Skeletal muscle satellite cell (primary cell): ENCODE measurements at regions not wholly inside any gene's neighbourhood (a gene's known extent, or its start where the extent isn't known, plus 50 kb on each side); places are given as distances from the start of the nearest gene placed in this dataset. TPM values are rescaled to one million over a fixed set of nuclear protein-coding genes. Genes with fewer than 3 reads are reported as not detected.

Experiments used
- H3K27me3 ChIP-seq: 2 replicates; pipeline ENCODE4 v1.7.0; 2013; ENCODE audit warnings: low read length; ENCODE audit not compliant: control insufficient read depth, insufficient read depth
- H3K36me3 ChIP-seq: 2 replicates; pipeline ENCODE4 v1.7.0; 2013; ENCODE audit warnings: mild to moderate bottlenecking, control low read depth, low read length; ENCODE audit not compliant: insufficient read depth
- H3K4me1 ChIP-seq: 2 replicates; pipeline ENCODE4 v1.7.0; 2013; ENCODE audit warnings: low read length; ENCODE audit not compliant: control insufficient read depth, insufficient read depth
- H3K4me2 ChIP-seq: 2 replicates; pipeline ENCODE4 v1.7.0; 2013; ENCODE audit warnings: mild to moderate bottlenecking, low read length
- H3K4me3 ChIP-seq: 2 replicates; pipeline ENCODE4 v1.7.0; 2013; ENCODE audit warnings: low read length
- H3K9ac ChIP-seq: 2 replicates; pipeline ENCODE4 v1.7.0; 2013; ENCODE audit warnings: mild to moderate bottlenecking, low read depth, low read length, moderate library complexity
- H3K9me3 ChIP-seq: replicated peaks from 2 replicates; pipeline ENCODE4 v1.7.0; 2013; ENCODE audit warnings: mild to moderate bottlenecking, control low read depth, low read length
- small RNA-seq: library from RNA; depleted of rRNA; stranded (forward); fragments of <200 nt; gene quantifications from one replicate; pipeline ENCODE3, GENCODE V24; 2012

DNA sequence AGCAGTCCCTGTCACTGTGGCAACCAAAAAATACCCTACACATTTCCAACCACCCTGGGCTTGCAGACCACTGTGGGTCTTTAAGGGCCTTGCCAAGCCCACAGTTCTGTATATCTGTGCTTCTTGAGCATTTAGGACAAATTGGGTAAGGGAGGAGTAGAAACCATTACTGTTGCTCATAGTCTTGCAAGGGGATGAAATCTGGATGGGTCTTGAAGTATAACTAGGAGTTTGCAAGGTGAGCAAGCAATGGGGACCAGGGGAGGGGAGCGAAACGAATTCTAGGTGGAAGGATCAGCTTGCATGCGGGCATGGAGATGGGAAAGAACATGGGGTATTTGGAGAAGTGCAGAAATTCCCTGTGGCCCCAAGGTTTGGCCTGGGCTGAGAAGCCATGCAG, 202.9 kb downstream of the RAB11FIP4 start:
- Histone ChIP-seq H3K9me3 (no peaks in the 10 kb centered on the region), H3K9ac (peak overlapping the region; percentile 47), H3K4me2 (peak overlapping the region; percentile 8), H3K4me1 (peaks cover 65% of the 10 kb centered on the region), H3K36me3 (peaks cover 30% of the 10 kb centered on the region), H3K4me3 (no peak overlapping the region), H3K27me3 (no peaks in the 10 kb centered on the region)

DNA sequence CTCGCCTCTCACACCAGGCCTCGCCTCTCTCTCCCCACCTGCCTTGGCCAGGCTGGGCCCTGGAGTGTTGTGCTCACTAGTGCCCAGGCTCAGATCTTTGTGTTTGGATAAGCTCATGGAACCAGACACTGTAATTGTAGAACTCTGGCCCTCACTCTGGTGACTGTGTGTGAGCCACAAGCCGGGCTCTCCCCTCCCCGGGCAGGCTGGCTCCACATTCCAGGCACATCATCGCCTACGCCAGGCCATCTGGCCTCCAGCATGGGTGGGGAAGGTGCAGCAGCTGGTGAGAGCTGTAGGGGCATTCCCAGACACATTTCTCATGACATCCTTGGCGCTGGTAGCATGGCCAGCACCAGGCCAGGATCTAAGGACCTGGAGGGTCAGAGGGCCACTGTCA, 202.3 kb downstream of the RAB11FIP4 start:
- peak overlapping the region; percentile 64 for H3K9ac ChIP-seq
- H3K36me3 ChIP-seq: peaks cover 30% of the 10 kb centered on the region
- no peaks in the 10 kb centered on the region for H3K9me3 ChIP-seq
- peak overlapping the region; percentile 8 for H3K4me2 ChIP-seq
- H3K27me3 ChIP-seq: no peaks in the 10 kb centered on the region
- H3K4me3 ChIP-seq: no peak overlapping the region
- peaks cover 59% of the 10 kb centered on the region for H3K4me1 ChIP-seq

DNA sequence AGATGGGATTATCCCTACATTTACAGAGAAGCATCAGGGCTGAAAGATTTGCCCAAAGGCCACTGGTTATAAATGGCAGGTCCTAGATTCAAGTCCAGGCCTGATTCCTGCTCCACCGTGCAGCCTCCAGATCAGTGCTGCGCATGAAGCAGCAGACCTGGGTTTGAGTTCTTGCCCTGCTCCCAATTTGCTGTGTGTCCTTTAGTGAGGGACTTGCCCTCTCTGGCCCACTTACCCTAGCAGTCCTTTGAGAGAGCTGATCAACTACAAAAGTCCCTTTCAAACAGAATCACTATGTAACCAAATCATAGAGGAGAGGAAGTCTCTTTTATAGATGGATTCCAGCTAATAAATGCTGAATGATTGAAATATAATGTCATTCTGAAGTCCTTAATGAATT, 200.4 kb downstream of the RAB11FIP4 start:
- Histone ChIP-seq H3K4me2 (no peak overlapping the region), H3K9ac (no peak overlapping the region), H3K4me1 (peaks cover 50% of the 10 kb centered on the region), H3K27me3 (no peaks in the 10 kb centered on the region), H3K4me3 (no peak overlapping the region), H3K9me3 (no peaks in the 10 kb centered on the region), H3K36me3 (peaks cover 19% of the 10 kb centered on the region)

DNA sequence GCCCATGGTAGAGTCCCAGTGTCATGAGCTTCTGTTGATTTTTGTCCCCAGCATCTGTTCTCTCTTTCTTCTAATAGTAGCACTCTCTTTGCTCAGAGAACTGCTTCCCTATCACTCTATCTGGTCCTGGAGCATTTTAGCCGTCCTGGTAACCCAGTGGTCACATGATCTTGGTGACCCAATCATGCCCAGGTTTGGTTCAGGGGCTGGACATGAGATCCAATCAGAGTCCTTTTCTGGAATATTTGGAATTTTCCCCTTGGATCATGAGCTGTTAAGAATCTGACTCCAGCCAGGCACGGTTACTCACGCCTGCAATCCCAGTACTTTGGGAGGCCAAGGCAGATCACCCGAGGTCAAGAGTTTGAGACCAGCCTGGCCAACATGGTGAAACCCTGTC, 197.0 kb downstream of the RAB11FIP4 start:
- H3K4me1 ChIP-seq: peaks cover 35% of the 10 kb centered on the region
- H3K9me3 ChIP-seq: no peaks in the 10 kb centered on the region
- H3K9ac ChIP-seq: no peak overlapping the region
- no peak overlapping the region for H3K4me2 ChIP-seq
- H3K27me3 ChIP-seq: no peaks in the 10 kb centered on the region
- peaks cover 27% of the 10 kb centered on the region for H3K36me3 ChIP-seq
- no peak overlapping the region for H3K4me3 ChIP-seq

DNA sequence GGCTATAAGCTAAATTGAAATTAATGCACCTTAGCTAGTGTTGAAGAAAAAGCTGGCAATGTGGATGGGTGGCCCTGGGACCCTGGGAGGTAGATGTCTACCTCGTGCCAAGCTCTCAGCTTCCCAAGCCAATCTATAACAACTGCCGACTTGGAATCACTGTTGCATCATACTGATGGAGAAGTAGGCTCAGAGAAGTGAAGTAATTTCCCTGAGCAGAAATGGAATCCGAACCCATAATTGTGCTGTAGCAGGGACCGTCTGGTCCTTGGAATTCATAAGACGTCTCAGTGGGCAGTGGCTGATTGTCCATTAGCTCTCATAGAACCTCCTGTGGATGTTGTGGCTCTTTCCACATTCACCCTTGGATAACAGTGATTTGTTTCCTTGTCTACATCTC, 196.6 kb downstream of the RAB11FIP4 start:
- H3K4me1 ChIP-seq: peaks cover 32% of the 10 kb centered on the region
- H3K4me2 ChIP-seq: no peak overlapping the region
- no peaks in the 10 kb centered on the region for H3K27me3 ChIP-seq
- H3K4me3 ChIP-seq: no peak overlapping the region
- peaks cover 24% of the 10 kb centered on the region for H3K36me3 ChIP-seq
- H3K9me3 ChIP-seq: no peaks in the 10 kb centered on the region
- H3K9ac ChIP-seq: no peak overlapping the region

Small RNA genes in the stretch of these regions (small RNA-seq; reads per million reads assigned to genes)
- gene AC007923.3: not detected
- gene RNU6-1134P: not detected
